NCI-H128 (cell line): ENCODE measurements at regions not wholly inside any gene's neighbourhood (a gene's known extent, or its start where the extent isn't known, plus 50 kb on each side); places are given as distances from the start of the nearest gene placed in this dataset.

ENCODE experiments used
- DNase-seq: peaks from one replicate; lab custom pipeline; 2025; ENCODE audit not compliant: unreplicated experiment; lab: John Stamatoyannopoulos, UW

DNA sequence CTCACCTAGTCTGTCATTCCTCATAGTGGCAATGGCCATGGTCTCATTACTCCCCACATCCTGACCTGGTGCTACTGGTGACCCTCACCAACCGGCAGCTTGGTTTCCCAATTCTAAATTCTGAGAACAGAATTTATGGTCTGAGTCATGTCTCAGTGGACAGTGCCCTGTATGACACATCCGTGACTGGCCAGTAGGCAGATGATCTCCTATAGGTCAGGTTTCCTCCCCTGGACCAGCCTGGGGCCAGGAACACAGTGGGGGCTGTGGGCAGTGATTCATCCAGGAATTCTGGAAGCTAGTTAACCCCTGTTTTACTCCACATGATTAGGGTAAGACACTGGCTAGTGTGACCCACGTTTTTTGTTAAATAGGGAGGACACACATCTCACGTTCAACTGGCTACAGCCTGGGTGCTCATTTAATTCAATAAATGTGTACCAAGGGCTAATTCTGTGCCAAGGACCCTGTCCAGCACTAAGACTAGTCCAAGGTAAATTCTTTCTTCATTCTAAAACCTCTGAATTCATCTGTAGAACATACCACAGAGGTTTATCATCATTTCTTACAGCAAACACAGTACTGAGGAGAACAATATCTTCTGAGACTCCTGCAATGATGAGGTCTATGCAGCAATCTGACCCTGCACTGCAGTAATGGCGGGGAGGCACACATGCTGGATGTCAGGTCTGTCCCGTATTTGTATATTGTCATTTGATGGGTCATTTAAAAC is 249.6 kb upstream of the TBX3 start:
- DNase-seq, result no peak

DNA sequence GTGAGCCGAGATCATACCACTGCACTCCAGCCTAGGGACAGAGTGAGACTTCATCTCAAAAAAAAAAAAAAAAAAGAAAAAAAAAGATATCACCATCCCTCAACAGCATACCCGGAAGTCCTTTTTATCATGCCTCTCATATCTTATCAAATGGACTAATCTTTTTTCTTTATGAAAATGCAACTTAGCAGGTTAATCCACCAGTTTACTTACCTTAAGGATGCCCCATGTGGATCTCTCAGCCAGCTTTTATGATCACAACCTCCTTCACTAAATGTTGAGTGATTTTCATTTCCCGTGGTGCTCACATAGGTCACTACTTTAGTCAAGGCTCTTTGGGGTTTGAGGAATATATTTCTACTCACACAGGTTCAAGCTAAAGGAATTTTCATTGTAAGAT is 248.8 kb upstream of the TBX3 start:
- no peak for DNase-seq

DNA sequence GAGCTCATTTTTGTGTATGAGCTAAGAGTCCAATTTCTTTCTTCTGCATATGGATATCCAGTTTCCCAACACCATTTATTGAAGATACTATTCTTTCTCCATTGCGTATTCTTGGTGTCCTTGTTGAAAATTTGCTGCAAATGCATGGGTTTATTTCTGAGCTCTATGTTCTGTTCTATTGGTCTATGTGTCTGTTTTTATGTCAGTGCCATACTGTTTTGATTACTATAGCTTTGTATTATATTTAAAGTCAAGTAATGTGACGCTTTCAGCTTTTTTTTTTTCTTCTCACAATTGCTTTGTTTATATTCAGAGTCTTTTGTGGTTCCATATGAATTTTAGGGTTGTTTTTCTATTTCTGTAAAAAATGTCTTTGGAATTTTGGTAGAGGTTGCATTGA is 247.1 kb upstream of the TBX3 start:
- no peak for DNase-seq

- no peak for DNase-seq
Observed at GRCh38 chr12:114926341-114926740, 242.4 kb upstream of the TBX3 start.

DNA sequence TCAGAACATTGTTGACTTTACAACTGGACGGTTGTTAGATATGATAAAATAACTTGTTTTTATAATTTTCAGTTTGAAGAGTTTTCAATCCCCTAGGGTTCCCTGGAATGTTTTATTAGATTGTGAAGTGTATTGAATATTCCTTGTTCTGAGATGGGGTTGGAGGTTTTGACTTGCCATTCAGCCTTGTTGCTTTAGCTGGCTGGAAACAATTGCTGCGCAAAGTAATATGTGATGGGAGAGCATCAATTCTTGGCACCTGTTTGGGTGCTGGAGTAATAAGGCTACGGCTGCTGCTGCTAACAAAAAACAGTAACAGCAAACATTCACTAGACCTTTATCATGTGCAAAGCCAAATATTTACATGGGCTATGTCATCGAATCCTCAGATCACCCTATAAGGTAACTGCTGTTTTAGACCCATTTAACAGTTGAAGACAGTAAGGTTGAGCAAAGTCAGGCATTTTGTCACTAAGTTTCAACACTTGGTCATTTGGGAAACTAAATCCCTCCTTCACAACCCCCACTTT is 241.0 kb upstream of the TBX3 start:
- no peak for DNase-seq

- DNase-seq, result no peak
Observed at GRCh38 chr12:114921781-114922180, 237.8 kb upstream of the TBX3 start.

DNA sequence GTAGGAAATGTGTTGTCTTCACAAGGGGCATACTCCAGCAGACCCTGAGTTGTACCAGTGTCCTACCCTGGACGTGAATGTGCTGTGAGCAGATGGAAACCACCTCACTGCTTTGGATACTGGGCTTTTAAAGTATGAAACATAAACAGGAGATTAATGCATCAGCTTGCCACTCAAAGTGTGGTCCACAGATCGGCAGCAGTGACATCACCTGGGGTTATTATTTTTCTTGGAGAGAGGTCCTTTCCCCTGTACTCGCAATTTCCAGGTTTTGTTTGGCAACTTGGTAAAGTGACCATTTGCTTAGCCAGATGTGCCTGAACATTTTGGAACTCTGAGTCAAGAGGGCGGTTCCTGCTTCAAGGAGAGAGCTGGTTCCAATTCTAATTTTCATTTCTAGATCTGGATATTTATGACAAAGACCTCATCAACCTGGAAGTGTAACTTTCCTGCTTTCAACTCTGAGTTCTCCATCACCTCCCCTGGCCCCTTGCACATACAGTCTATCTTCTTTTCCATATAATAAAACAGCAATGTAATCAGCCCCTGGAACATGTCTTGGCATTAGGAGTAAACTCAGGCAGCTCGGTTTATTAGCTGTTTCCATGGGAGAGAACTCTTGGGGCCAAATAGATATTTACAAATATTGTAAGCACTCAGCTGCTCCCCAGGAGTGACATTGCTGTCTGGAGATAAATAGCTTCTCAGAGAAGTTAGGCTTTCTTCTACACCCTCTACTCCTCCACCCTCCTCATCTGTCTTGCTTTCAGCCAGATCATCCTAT is 237.0 kb upstream of the TBX3 start:
- DNase-seq, result no peak

- DNase-seq, result no peak
Observed at GRCh38 chr12:114919479-114919878, 235.5 kb upstream of the TBX3 start.

DNA sequence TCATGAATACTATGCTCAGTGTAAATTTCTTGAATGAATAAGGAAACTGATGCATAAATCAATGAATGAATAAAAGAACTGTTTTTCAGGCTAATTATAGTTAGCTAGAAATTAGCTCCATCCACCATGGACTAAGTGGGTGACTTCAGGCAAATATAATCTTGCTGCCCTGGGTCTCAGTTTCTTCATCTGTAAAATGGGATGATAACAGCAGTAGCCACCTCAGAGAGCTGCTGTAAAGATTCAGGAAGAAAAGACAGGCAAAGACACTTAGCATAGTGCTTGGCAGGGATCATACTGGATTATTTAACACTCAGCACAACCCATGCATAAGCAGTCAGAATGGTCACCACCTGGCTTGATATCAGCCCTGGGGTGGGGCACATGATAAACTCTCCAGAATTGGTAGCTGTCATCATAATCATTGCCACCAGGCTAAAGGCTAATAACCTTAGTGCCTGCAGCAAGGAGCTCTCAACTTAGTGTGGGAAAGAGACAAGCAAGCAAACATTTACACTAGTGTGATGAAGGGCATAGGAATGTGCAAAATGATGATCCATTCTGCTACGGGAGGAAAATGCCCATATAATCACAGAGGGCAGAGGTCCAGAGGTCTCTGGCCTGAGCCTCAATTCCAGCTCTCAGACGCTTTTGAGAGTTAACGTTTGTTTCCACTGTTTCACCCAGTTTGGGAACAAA is 234.7 kb upstream of the TBX3 start:
- DNase-seq, result no peak

DNA sequence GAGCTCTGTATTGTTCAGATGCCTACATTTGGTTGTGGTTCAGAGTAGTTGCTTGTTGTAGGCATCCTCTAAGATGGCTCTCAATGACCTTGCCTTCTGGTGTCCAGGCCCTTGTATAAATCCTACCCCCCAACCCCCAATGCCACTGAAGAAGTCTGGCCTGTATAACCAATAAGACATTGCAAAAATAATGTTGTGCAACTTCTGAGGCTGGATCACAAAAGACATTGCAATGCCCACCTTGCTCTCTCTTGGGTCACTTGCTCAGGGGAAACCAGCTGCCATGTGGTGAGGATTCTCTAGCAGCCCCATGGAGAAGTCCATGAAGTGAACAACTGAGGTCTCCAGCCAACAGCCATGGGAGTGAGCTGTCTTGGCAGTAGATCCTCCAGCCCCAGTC is 234.0 kb upstream of the TBX3 start:
- no peak for DNase-seq

DNA sequence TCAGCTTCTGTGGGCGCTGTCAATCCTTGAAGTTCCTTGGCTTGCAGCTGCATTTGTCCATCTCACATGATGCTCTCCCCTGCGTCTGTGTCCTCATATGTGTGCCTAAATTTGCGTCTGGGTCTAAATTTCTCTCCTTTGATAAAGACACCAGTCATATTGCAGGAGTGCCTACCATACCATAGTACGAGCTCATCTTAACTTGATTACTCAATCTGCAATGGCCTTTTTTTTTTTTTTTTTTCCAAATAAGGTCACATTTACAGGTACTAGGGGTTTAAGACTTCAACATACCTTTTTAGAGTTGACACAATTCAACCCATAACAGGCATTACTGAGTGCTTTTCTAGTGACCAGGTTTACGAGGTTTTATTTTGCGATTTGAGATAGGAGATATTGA is 233.3 kb upstream of the TBX3 start:
- DNase-seq, result no peak

- DNase-seq, result no peak
Observed at GRCh38 chr12:114916541-114916940, 232.6 kb upstream of the TBX3 start.

DNA sequence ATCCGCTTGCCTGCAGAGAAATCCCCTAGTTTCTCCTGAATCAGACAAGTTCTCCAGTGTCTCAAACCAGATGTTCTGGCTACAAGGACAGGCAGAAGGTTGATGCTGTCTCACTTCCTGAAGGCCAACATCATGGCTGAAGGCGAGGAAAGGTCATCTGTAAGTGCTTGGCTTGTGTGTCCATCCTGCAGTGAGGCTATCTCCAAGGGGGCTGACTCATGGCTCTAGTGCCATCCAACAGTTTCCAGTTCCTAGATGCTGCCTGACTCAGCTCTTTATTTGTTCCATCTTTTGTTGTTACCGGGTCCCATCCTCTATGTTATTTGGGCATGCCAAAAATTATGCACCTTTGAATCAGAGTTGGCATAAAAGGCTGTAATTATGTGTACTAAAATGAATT is 232.1 kb upstream of the TBX3 start:
- DNase-seq, result no peak

DNA sequence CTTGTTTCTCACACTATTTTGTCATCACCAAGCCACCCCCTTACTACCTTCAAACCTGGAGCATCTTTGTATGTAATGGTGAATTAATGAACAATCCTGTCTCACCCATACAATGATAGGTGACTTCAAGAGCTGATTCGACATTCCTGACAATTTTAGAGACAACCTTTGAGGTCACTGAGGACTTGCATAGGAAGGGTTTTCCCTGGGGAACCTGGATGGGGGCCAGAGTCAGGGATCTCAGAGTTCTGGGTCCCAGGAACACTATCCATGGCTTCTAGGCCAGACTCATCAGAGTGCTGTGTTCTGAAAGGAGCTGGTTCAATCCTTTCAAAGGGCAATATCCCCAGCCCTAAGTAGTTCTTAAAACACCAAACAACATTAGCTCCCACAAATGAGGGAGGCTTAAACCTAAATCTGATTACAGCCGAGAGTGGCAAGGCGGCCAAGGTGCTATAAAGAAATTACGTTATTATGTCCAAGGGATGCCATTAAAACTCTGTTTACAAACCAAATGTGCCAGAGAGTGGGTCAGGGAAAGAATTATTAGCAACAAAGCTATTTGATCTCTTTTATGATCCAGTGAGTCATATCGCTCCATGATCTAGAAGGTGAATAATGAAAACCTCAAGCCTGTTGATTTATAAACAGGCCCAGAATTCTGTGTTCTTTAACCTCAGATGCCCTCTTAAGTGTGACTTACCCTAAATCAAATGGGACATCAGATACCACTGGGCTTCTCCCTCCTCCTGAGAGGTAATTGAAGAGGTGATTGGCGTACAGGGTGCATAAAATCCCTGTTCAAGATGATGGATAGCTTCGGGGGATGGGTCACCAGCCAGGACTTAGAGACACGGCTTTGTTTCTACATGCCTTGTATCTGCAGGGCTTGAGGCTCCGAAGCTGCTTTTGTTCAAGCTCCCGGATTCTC is 230.2 kb upstream of the TBX3 start:
- DNase-seq, result peak; percentile 31

DNA sequence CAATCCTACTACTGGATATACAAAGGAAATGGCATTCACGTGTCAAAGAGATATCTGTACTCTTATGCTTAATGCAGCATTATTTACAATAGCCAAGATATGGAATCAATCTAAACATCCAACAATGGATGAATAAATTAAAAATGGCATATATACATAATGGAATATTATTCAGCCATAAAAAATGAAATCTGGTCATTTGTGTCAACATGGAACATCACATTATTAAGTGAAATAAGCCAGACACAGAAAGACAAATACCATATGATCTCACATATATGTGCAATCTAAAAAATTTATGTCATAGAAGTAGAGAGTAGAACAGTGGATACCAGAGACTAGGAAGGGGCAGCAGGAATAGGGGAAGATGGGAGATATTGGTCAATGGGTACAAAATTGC is 228.8 kb upstream of the TBX3 start:
- no peak for DNase-seq

GRCh38 chr12:114911196-114911595 is 227.2 kb upstream of the TBX3 start:
- DNase-seq, result no peak

DNA sequence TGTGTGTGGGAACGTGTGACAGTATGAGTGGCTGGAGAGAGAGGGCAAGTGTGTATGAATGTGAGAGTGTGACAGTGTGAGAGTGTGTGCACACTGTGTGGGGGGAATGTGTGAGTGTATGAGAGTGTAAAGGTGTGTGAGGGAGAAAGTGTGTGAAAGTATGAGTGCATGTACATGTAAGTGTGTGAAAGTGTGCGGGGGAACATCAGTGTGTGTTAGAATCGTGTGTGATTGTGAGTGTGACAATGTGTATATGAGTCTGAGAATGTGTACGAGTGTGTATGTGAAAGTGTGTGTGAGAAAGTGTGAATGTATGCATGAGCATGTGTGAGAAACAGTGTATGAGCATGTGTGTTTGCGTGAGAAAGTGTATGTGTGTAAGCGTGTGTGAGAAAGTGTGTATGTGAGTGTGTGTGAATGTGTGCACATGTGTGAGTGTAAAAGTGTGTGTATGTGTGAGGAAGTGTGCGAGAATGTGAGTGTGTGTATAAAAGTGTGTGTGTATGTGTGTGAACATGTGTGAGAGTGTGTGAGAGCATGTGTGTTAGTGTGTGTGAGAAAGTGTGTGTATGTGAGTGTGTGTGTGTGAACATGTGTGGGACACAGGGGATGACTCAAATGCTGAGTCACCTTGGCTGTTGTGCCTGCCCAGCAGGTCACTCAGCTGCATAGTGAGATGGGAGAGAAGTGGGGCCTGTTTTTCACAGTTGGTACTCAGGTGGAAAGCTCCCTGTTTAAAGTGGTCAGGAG is 220.5 kb upstream of the TBX3 start:
- DNase-seq, result no peak

- DNase-seq, result no peak
Observed at GRCh38 chr12:114903083-114903691, 219.2 kb upstream of the TBX3 start.

DNA sequence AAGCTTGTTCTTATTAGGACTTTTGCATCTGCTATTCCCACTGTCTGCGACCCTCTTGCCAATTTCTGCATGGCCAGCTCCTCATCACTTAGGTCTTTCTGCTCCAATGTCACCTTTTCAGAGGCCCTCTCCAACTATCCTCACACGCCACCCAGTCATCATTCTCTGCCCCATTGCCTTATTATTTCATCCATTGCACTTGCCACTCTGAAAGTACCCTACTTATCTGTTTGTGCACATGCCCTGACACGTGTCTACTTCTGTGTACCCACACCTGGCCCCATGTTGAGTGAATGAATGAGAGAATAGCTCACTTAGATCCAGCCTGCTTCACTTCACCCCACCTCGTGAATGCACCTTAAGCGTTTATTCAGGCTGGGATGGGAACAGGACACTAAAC is 218.7 kb upstream of the TBX3 start:
- no peak for DNase-seq

GRCh38 chr12:114901316-114901715 is 217.3 kb upstream of the TBX3 start:
- DNase-seq, result no peak
